ENCODE measurements at regions not wholly inside any gene's neighbourhood (a gene's known extent, or its start where the extent isn't known, plus 50 kb on each side); places are given as distances from the start of the nearest gene placed in this dataset.

DNA sequence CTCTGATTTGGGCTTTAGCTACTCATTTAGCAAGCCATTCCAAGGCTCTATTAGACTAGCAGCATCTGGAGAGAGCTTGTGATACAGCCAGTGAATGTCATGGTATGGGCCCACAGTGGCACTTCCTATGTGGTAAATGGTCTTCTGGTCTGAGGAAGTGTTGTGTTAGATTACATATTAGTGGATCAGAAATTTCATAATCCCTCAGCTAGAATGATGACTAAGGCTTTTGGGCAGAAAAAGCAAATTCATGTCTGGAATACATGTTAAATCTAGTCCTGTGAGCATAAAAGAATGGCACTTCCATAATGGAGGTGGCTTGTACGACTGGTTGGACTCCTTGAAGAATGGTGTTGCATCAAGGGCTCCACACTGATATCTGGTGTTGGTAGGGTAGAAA is 436.8 kb upstream of the CWC22 start:
- no peak overlapping the region for H3K4me3 ChIP-seq (ENCODE audit: low read depth, low read length)
- ChIA-PET CTCF (no interaction called here), POLR2A (no interaction called here)
- no peaks in the 10 kb centered on the region for H3K4me1 ChIP-seq (ENCODE audit: control insufficient read depth, insufficient read depth, low read length)
- H3K9me3 ChIP-seq (ENCODE audit: control insufficient read depth, insufficient read depth, low read depth, low read length): no peaks in the 10 kb centered on the region
- H3K36me3 ChIP-seq (ENCODE audit: control insufficient read depth in 2 of 2, insufficient read depth in 1 of 2, low read length in 2 of 2): no peaks in the 10 kb centered on the region
- H3K27ac ChIP-seq (ENCODE audit: extremely low read depth, low read depth, low read length): no peak overlapping the region
- TF ChIP-seq MEIS1 (CRISPR knock-in tag; IDR thresholded peaks at IDR 0.05; ENCODE audit: borderline replicate concordance) (no peak), ZNF585B (tag by site-specific recombination; IDR thresholded peaks at IDR 0.05) (no peak), ZNF549 (tag by site-specific recombination; IDR thresholded peaks at IDR 0.05) (no peak), ZNF658 (tag by site-specific recombination; IDR thresholded peaks at IDR 0.05) (no peak), ZNF747 (tag by site-specific recombination; IDR thresholded peaks at IDR 0.05) (no peak), FEZF1 (tag by site-specific recombination; IDR thresholded peaks at IDR 0.05) (no peak), KLF7 (tag by site-specific recombination; IDR thresholded peaks at IDR 0.05; ENCODE audit: borderline replicate concordance) (no peak), ZXDB (tag by site-specific recombination; IDR thresholded peaks at IDR 0.05) (no peak), ZNF266 (tag by site-specific recombination; IDR thresholded peaks at IDR 0.05; ENCODE audit: low read depth) (no peak), SP3 (tag by site-specific recombination; IDR thresholded peaks at IDR 0.05) (no peak), GFI1B (tag by site-specific recombination; IDR thresholded peaks at IDR 0.05) (no peak), ZNF202 (tag by site-specific recombination; IDR thresholded peaks at IDR 0.05; ENCODE audit: borderline replicate concordance) (no peak), ZIC2 (tag by site-specific recombination; IDR thresholded peaks at IDR 0.05) (no peak), ZNF221 (tag by site-specific recombination; IDR thresholded peaks at IDR 0.05; ENCODE audit: borderline replicate concordance) (no peak)
- TF ChIP-seq, protein P1, sequence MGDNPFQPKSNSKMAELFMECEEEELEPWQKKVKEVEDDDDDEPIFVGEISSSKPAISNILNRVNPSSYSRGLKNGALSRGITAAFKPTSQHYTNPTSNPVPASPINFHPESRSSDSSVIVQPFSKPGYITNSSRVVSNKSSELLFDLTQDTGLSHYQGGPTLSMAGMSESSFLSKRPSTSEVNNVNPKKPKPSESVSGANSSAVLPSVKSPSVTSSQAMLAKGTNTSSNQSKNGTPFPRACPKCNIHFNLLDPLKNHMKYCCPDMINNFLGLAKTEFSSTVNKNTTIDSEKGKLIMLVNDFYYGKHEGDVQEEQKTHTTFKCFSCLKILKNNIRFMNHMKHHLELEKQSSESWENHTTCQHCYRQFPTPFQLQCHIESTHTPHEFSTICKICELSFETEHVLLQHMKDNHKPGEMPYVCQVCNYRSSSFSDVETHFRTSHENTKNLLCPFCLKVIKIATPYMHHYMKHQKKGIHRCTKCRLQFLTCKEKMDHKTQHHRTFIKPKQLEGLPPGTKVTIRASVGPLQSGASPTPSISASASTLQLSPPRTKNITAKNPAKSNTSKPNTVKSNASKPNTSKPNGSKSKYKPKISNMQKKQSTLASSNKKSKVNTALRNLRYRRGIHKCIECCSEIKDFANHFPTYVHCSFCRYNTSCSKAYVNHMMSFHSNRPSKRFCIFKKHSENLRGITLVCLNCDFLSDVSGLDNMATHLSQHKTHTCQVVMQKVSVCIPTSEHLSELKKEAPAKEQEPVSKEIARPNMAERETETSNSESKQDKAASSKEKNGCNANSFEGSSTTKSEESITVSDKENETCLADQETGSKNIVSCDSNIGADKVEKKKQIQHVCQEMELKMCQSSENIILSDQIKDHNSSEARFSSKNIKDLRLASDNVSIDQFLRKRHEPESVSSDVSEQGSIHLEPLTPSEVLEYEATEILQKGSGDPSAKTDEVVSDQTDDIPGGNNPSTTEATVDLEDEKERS (tag by site-specific recombination; IDR thresholded peaks at IDR 0.05): no peak
- TF ChIP-seq, protein P2, sequence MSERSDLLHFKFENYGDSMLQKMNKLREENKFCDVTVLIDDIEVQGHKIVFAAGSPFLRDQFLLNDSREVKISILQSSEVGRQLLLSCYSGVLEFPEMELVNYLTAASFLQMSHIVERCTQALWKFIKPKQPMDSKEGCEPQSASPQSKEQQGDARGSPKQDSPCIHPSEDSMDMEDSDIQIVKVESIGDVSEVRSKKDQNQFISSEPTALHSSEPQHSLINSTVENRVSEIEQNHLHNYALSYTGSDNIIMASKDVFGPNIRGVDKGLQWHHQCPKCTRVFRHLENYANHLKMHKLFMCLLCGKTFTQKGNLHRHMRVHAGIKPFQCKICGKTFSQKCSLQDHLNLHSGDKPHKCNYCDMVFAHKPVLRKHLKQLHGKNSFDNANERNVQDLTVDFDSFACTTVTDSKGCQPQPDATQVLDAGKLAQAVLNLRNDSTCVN (tag by site-specific recombination; optimal IDR thresholded peaks at IDR 0.05): no peak
- TF ChIP-seq, protein P3, sequence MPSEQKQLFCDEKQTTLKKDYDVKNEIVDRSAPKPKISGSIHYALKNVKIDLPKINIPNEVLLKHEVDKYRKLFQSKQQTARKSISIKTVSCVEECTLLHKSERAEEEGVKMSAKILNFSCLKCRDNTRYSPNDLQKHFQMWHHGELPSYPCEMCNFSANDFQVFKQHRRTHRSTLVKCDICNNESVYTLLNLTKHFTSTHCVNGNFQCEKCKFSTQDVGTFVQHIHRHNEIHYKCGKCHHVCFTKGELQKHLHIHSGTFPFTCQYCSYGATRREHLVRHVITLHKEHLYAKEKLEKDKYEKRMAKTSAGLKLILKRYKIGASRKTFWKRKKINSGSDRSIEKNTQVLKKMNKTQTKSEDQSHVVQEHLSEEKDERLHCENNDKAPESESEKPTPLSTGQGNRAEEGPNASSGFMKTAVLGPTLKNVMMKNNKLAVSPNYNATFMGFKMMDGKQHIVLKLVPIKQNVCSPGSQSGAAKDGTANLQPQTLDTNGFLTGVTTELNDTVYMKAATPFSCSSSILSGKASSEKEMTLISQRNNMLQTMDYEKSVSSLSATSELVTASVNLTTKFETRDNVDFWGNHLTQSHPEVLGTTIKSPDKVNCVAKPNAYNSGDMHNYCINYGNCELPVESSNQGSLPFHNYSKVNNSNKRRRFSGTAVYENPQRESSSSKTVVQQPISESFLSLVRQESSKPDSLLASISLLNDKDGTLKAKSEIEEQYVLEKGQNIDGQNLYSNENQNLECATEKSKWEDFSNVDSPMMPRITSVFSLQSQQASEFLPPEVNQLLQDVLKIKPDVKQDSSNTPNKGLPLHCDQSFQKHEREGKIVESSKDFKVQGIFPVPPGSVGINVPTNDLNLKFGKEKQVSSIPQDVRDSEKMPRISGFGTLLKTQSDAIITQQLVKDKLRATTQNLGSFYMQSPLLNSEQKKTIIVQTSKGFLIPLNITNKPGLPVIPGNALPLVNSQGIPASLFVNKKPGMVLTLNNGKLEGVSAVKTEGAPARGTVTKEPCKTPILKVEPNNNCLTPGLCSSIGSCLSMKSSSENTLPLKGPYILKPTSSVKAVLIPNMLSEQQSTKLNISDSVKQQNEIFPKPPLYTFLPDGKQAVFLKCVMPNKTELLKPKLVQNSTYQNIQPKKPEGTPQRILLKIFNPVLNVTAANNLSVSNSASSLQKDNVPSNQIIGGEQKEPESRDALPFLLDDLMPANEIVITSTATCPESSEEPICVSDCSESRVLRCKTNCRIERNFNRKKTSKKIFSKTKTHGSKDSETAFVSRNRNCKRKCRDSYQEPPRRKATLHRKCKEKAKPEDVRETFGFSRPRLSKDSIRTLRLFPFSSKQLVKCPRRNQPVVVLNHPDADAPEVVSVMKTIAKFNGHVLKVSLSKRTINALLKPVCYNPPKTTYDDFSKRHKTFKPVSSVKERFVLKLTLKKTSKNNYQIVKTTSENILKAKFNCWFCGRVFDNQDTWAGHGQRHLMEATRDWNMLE (tag by site-specific recombination; conservative IDR thresholded peaks at IDR 0.05; ENCODE audit: low read depth): no peak
- TF ChIP-seq, protein P4, sequence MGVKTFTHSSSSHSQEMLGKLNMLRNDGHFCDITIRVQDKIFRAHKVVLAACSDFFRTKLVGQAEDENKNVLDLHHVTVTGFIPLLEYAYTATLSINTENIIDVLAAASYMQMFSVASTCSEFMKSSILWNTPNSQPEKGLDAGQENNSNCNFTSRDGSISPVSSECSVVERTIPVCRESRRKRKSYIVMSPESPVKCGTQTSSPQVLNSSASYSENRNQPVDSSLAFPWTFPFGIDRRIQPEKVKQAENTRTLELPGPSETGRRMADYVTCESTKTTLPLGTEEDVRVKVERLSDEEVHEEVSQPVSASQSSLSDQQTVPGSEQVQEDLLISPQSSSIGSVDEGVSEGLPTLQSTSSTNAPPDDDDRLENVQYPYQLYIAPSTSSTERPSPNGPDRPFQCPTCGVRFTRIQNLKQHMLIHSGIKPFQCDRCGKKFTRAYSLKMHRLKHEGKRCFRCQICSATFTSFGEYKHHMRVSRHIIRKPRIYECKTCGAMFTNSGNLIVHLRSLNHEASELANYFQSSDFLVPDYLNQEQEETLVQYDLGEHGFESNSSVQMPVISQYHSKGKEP (tag by site-specific recombination; IDR thresholded peaks at IDR 0.05): no peak
